ENCODE measurements at regions not wholly inside any gene's neighbourhood (a gene's known extent, or its start where the extent isn't known, plus 50 kb on each side); places are given as distances from the start of the nearest gene placed in this dataset.

GRCh38 chr11:110773442-110773841, 61.2 kb upstream of the ARHGAP20 start:
- no peak for DNase-seq

DNA sequence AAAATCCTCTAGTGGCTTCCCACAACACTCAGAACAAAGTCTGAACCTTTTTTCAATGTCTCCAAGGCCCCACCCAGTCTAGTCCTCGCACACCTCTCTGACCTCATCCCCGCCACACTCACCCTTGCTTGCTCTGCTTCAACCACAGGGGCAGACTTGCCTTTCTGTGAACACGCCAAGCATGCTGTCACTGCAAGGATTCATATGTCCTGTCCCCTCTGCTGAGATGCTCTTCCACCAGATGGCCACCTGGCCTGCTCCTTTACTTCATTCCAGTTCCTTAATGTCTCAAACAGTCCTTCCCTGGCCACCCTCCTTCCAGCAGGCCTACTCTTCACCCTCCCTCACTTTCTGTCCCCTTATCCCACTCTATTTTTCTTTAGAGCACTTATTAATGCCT, 60.6 kb upstream of the ARHGAP20 start:
- DNase-seq = no peak

DNA sequence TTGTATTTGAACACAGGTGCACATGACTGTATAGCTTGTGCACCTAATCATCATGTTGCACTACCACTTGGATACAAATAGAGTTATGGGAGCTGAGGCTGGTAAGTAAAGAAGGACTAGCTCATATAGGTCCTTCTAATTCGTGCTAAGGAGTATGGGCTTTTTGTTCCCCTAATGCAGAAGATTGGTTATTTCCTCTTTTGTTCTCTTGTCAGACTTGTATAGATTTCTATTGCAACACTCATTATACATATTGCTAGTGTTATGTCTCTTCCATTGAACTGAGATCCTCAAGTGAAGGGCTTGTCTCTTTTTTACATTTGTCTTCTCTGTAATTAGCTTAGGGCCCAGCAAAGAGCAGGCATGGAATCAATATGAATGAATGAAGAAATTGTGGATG, 54.1 kb upstream of the ARHGAP20 start:
- DNase-seq = no peak

- DNase-seq = no peak
Observed at GRCh38 chr11:110764485-110764884, 52.2 kb upstream of the ARHGAP20 start.

DNA sequence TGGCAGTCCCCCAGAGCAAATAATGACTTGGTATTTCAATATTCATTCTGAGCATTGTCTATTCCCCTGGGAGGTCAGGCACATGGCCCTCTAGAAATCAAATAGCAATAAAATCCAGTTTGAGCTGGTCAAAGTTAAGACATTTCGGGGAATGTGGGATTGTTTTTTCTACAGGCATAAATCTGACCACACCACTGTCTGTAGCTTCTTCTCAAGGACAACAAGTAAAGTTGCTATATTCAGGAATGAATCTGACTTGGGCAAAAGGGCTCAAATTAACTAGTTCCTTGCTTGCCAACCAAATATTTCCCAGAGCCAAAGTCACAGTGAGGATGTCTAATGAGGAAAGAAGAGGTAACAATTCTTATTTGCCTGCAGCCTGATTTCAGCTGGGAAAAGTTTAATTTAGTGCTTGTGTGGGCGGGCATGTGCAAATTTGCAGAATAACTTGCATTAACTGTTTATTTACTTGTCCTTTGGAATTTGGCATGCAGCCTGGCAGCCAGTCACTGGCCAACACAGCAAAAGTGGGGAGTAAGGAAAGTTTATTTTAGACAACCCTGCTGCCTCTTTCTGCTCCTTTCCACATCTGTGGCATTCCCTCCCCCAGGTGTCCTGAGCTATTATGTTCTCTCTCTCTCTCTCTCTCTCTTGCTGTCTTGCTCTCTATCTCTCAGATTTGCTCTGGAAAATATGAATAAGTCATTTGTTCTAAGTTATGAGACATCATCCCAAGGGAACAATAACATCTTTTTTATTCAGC, 51.2 kb upstream of the ARHGAP20 start:
- no peak for DNase-seq

GRCh38 chr11:110762590-110762989, 50.4 kb upstream of the ARHGAP20 start:
- DNase-seq = no peak

Data from GF-D8 (cell line).